GM18858 (cell line): ENCODE measurements at regions not wholly inside any gene's neighbourhood (a gene's known extent, or its start where the extent isn't known, plus 50 kb on each side); places are given as distances from the start of the nearest gene placed in this dataset.
"Not testable (repeated sequence)": the region's sequence is repeated elsewhere in the genome, so short reads cannot be mapped to it uniquely, and the experiment has no call there.

ENCODE experiments used
- ATAC-seq: cut with Tn5 transposase; IDR thresholded peaks from one replicate; pipeline ENCODE4 v1.9.1; 2021; ENCODE audit not compliant: unreplicated experiment

DNA sequence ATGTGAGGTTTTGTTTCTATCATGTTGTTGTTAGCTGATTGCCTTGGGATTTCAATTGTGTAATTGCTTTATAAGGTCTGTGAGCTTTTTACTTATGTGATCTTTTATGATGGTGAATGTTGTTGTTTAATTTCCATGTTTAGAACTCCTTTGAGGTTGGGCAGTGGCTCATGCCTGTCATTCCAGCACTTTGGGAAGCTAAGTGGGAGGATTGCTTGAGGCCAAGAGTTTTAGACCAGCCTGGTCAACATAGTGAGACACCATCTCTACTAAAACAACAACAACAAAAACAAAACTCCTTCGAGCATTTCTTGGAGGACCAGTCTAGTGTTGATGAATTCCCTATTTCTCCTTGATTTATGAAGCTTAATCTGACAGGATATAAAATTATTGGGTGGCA is 102.1 kb upstream of the PMCH start:
- no peak for ATAC-seq

DNA sequence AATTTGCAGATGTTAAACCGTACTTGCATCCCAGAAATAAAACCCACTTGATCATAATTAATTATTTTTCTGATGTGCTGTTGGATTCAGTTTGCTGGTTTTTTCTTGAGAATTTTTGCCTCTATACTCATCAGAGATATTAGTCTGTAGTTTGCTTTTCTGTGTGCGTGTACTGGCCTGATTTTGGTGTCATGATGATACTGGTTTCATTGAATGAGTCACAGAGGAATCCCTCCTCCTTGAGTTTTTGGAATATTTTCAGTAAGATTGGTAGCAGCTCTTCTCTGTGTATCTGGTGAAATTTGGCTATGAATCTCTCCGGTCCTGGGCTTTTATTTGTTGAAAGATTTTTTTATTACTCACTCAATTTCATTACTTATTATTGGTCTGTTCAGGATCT is 100.4 kb upstream of the PMCH start:
- no peak for ATAC-seq

DNA sequence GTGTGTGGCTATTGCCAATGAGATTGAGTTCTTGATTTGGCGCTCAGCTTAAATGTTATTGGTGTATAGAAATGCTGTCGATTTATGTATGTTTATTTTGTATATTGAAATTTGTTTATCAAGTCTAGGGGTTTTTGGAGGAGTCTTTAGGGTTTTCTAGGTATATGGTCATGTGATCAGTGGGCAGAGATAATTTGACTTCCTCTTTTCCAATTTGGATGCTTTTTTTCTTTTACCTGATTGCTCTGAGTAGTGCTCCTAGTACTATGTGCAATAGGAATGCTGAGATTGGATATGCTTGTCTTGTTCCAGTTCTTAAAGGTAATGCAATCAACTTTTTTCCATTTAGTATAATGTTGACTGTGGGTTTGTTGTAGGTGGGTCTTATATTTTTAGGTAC is 99.8 kb upstream of the PMCH start:
- ATAC-seq: no peak

DNA sequence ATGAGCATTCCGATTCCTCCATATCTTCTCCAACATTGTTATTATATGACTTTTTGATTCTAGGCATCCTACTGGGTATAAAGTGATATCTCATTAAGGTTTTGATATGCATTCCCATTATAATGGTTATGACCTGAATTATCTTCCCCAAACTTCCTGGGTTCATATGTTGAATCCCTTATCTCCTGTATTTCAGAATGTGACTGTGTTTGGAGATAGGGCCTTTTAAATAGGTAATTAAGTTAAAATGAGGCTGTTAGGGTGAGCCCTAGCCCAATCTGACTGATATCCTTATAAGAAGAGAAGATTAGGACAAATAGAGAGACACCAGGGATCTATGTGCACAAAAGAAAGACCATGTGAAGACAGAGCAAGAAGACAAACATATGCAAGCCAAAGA is 96.9 kb upstream of the PMCH start:
- no peak for ATAC-seq

DNA sequence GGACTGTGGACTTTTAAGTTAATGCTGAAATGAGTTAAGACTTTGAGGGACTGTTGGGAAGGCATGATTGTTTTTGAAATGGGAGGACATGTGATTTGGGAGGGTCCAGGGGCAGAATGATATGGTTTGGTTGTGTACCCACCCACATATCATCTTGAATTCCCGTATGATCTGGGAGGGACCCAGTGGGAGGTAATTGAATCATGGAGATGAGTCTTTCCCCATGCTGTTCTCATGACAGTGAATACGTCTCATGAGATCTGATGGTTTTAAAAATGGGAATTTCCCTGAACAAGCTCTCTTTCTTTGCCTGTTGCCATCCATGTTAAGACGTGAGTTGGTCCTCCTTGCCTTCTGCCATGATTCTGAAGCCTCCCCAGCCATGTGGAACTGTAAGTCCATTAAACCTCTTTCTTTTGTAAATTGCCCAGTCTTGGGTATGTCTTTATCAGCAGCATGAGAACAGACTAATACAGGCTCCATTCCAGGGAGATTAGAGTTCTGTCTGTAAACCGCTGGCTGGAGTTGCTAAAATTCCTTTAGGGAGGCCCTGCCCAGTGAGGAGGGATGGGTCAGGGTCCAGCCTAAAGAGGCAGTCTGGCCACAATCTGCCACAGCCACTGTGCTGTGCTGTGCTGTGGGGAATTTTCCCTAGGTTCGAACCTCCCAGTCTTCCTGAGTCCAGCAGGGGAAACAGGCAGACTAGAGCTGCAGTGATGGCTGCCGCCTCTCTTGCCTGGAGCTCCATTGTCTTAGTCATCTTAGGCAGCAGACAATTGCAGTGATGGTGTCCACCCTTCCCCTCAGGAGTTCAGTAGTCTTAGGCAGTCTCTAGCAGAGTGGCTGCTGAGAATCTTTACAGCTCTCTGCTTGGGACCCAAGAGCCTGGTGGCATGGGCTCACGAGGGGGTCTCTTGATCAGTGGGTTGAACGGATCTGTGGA is 94.1 kb upstream of the PMCH start:
- not testable (repeated sequence) for ATAC-seq

DNA sequence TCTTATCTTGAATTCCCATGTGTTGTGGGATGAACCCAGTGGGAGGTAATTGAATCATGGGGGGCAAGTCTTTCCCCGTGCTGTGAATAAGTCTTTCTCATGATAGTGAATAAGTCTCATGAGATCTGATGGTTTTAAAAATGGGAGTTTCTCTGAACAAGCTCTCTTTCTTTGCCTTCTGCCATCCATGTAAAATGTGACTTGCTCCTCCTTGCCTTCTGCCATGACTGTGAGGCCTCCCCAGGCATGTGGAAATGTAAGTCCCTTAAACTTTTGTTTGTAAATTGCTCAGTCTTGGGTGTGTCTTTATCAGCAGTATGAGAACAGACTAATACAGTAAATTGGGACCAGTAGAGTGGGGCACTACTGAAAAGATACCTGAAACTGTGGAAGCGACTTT is 92.1 kb upstream of the PMCH start:
- ATAC-seq: not testable (repeated sequence)

DNA sequence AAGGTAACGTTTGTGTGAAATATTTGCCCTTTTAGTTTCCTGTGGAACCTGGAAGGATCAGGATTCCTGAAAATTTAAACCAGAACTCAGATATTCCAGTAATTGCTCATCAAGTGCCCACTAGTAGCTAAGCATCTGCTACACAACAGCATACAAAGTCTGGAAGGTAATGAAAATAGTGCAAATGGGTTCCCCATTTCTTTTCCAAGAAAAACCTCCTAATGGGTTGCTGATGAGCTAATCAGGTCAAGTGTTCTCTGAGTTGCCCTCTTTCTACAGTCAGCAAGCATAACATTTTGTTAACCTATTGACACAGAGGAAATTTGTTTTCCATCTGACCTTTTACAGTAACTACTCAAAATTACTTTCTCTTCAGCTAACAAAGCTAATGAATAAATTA is 83.6 kb upstream of the PMCH start:
- no peak for ATAC-seq

DNA sequence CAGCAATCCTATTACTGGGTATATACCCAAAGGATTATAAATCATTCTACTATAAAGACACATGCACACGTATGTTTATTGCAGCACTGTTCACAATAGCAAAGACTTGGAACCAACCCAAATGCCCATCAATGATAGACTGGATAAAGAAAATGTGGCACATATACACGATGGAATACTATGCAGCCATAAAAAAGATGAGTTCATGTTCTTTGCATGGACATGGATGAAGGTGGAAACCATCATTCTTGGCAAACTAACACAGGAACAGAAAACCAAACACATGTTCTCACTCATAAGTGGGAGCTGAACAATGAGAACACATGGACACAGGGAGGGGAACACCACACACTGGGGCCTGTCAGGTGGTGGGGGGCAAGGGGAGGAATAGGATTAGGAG is 58.1 kb upstream of the PMCH start:
- not testable (repeated sequence) for ATAC-seq

DNA sequence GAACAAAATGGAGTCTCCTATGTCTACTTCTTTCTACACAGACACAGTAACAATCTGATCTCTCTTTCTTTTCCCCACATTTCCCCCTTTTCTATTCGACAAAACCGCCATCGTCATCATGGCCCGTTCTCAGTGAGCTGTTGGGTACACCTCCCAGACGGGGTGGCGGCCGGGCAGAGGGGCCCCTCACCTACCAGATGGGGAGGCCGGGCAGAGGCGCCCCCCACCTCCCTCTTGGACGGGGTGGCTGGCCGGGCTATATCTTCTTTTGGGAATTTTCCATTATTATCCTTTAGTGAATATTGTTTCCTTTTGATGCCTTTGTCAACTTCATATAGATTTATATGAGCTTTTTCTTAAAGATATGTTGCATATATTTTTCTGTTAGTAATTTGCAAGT is 53.4 kb upstream of the PMCH start:
- ATAC-seq: not testable (repeated sequence)

DNA sequence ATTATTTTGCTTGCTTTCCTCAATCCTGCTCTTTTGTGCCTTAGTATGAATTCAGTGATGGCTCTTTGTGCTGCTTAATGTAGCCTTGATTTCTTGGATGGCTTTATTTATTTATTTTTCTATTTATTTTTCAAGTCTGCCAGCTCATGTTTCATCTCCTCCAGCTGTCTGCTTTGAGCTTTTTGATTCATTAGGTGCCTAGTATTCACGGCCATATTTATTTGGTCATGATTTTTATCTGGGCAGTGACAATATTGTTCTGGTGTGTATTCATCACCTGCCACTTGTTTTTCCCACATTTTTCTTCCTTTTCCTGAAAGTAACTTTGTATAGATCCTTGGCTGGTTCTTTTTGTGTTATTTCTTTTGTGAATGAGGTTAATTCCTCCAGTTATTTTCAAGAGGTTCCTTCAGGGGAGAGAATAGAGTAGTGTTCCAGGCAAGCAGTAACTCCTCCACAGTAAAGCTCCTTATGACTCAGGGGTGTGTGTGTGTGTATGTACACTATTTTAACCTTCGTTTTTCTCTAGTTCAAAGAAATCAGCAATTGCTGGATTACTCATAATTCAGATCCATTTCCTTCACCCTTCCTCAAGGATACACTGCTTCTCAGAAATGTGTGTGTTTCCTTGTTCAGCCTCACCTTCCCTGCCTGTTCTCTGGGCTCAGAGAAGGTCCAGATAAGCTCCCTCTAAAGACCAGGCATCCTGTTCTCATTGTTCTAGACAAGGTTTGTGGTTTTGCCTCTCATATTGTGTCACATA is 51.6 kb upstream of the PMCH start:
- no peak for ATAC-seq
